ENCODE measurements at regions not wholly inside any gene's neighbourhood (a gene's known extent, or its start where the extent isn't known, plus 50 kb on each side); places are given as distances from the start of the nearest gene placed in this dataset.
A peak's percentile ranks its signal among the peaks of the same experiment; 100 is the strongest.

GRCh38 chr4:136412708-136413107 is 1119.6 kb downstream of the PCDH18 start:
- TF ChIP-seq TCF12 (IDR thresholded peaks at IDR 0.05; ENCODE audit: low read depth) (no peak), CEBPB (IDR thresholded peaks at IDR 0.05) (no peak; the same call in 1 of the 2 replicates), FOXM1 (IDR thresholded peaks at IDR 0.05; ENCODE audit: borderline replicate concordance, low read depth) (no peak), ZBTB7A (IDR thresholded peaks at IDR 0.05; ENCODE audit: low read depth) (no peak), EP300 (IDR thresholded peaks at IDR 0.05; ENCODE audit: borderline replicate concordance) (no peak), CREB1 (IDR thresholded peaks at IDR 0.05; ENCODE audit: low read depth) (no peak), EGR1 (IDR thresholded peaks at IDR 0.05) (no peak), REST (IDR thresholded peaks at IDR 0.05; ENCODE audit: low read depth) (no peak), TAF1 (IDR thresholded peaks at IDR 0.05; ENCODE audit: low read depth) (no peak), RAD21 (IDR thresholded peaks at IDR 0.05; ENCODE audit: low read depth) (no peak), MAX (IDR thresholded peaks at IDR 0.05) (no peak)

GRCh38 chr4:136400829-136401228 is 1131.5 kb downstream of the PCDH18 start:
- TF ChIP-seq USF1 (IDR thresholded peaks at IDR 0.05) (no peak), NFIC (IDR thresholded peaks at IDR 0.05) (no peak), TEAD4 (IDR thresholded peaks at IDR 0.05) (no peak), TCF12 (IDR thresholded peaks at IDR 0.05; ENCODE audit: low read depth) (no peak), ZBTB7A (IDR thresholded peaks at IDR 0.05; ENCODE audit: low read depth) (no peak), REST (IDR thresholded peaks at IDR 0.05; ENCODE audit: low read depth) (no peak), TAF1 (IDR thresholded peaks at IDR 0.05; ENCODE audit: low read depth) (no peak), CREB1 (IDR thresholded peaks at IDR 0.05; ENCODE audit: low read depth) (no peak), RAD21 (IDR thresholded peaks at IDR 0.05; ENCODE audit: low read depth) (no peak)

- no peak for TF ChIP-seq REST (IDR thresholded peaks at IDR 0.05; ENCODE audit: low read depth)
- no peak for TF ChIP-seq TCF12 (IDR thresholded peaks at IDR 0.05; ENCODE audit: low read depth)
- TF ChIP-seq NFIC (IDR thresholded peaks at IDR 0.05), result no peak
- no peak for TF ChIP-seq MAX (IDR thresholded peaks at IDR 0.05)
- TF ChIP-seq TAF1 (IDR thresholded peaks at IDR 0.05; ENCODE audit: low read depth), result no peak
- no peak for TF ChIP-seq TEAD4 (IDR thresholded peaks at IDR 0.05)
- TF ChIP-seq USF1 (IDR thresholded peaks at IDR 0.05), result no peak
- no peak for TF ChIP-seq YY1 (IDR thresholded peaks at IDR 0.05; ENCODE audit: low read depth)
- TF ChIP-seq CEBPB (IDR thresholded peaks at IDR 0.05), result no peak
Measured at GRCh38 chr4:136395212-136395722, 1137.0 kb downstream of the PCDH18 start.

GRCh38 chr4:136392576-136392975 is 1139.7 kb downstream of the PCDH18 start:
- TF ChIP-seq YY1 (IDR thresholded peaks at IDR 0.05; ENCODE audit: low read depth), result no peak
- no peak for TF ChIP-seq TCF12 (IDR thresholded peaks at IDR 0.05; ENCODE audit: low read depth)
- TF ChIP-seq EP300 (IDR thresholded peaks at IDR 0.05; ENCODE audit: borderline replicate concordance), result no peak
- no peak for TF ChIP-seq CREB1 (IDR thresholded peaks at IDR 0.05; ENCODE audit: low read depth)
- TF ChIP-seq EGR1 (IDR thresholded peaks at IDR 0.05), result no peak
- TF ChIP-seq TAF1 (IDR thresholded peaks at IDR 0.05; ENCODE audit: low read depth), result no peak

GRCh38 chr4:136390824-136391223 is 1141.5 kb downstream of the PCDH18 start:
- TF ChIP-seq USF1 (IDR thresholded peaks at IDR 0.05), result no peak
- TF ChIP-seq EGR1 (IDR thresholded peaks at IDR 0.05), result no peak
- TF ChIP-seq NFIC (IDR thresholded peaks at IDR 0.05), result peak; percentile 37; the same call in 1 of the 2 replicates
- no peak for TF ChIP-seq TCF12 (IDR thresholded peaks at IDR 0.05; ENCODE audit: low read depth)

Data from Ishikawa (cell line).